ENCODE measurements at regions not wholly inside any gene's neighbourhood (a gene's known extent, or its start where the extent isn't known, plus 50 kb on each side); places are given as distances from the start of the nearest gene placed in this dataset.

DNA sequence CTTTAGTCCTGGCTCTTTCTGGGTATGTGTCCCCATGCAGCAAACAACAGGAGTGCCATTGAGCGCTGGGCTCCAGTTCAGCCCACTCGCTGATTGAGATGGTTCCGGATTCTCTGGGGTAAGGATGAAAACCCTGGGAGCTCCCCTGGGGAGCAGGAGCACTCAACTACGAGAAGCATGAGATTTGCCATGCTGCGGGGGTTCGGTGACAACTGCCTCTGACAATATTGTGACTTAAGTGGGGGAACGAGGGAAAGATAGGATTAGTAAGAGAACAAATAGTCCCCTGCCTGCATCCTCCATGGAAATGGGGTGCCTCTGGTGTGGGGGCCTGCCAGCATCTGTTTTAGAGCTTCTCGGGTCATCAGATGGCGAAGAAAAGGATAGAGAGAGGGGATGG lies 123.6 kb upstream of the IPO9 start:
- TF ChIP-seq, protein P1, sequence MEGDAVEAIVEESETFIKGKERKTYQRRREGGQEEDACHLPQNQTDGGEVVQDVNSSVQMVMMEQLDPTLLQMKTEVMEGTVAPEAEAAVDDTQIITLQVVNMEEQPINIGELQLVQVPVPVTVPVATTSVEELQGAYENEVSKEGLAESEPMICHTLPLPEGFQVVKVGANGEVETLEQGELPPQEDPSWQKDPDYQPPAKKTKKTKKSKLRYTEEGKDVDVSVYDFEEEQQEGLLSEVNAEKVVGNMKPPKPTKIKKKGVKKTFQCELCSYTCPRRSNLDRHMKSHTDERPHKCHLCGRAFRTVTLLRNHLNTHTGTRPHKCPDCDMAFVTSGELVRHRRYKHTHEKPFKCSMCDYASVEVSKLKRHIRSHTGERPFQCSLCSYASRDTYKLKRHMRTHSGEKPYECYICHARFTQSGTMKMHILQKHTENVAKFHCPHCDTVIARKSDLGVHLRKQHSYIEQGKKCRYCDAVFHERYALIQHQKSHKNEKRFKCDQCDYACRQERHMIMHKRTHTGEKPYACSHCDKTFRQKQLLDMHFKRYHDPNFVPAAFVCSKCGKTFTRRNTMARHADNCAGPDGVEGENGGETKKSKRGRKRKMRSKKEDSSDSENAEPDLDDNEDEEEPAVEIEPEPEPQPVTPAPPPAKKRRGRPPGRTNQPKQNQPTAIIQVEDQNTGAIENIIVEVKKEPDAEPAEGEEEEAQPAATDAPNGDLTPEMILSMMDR (IDR thresholded peaks at IDR 0.05; ENCODE audit: control extremely low read depth in 1 of 3, insufficient read depth in 1 of 3, low read depth in 1 of 3, low read length in 3 of 3): no peak
- no peak for TF ChIP-seq BCL11A (IDR thresholded peaks at IDR 0.05; ENCODE audit: low read depth in 2 of 2, low read length in 2 of 2)
- TF ChIP-seq RNF2 (IDR thresholded peaks at IDR 0.05; ENCODE audit: borderline replicate concordance, low read depth, low read length, missing control alignments, poor library complexity, severe bottlenecking): no peak
- TF ChIP-seq GABPA (IDR thresholded peaks at IDR 0.05; ENCODE audit: borderline replicate concordance, insufficient read depth, low read length): no peak
- TF ChIP-seq POLR2A (IDR thresholded peaks at IDR 0.05; ENCODE audit: control extremely low read depth in 1 of 2, low read depth in 2 of 2, low read length in 2 of 2): no peak
- no peak for TF ChIP-seq POLR2AphosphoS5 (IDR thresholded peaks at IDR 0.05; ENCODE audit: low read depth, low read length)
- TF ChIP-seq, protein P2, sequence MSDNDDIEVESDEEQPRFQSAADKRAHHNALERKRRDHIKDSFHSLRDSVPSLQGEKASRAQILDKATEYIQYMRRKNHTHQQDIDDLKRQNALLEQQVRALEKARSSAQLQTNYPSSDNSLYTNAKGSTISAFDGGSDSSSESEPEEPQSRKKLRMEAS (IDR thresholded peaks at IDR 0.05): no peak
- TF ChIP-seq TAF7 (optimal IDR thresholded peaks at IDR 0.05; ENCODE audit: borderline replicate concordance, low read depth, low read length): no peak
- TF ChIP-seq PHF8 (conservative IDR thresholded peaks at IDR 0.05; ENCODE audit: low read depth, low read length): no peak
- TF ChIP-seq SP2 (IDR thresholded peaks at IDR 0.05; ENCODE audit: low read length): no peak
- TF ChIP-seq JUN (IDR thresholded peaks at IDR 0.05; ENCODE audit: low read depth, low read length): no peak

All from H1 (cell line).